BJ (cell line): ENCODE measurements at regions not wholly inside any gene's neighbourhood (a gene's known extent, or its start where the extent isn't known, plus 50 kb on each side); places are given as distances from the start of the nearest gene placed in this dataset.

Experiments used
- CTCF ChIA-PET: fragments of 350-600 bp; formaldehyde crosslinking; extraction: SDS; loops from one replicate; lab custom pipeline; 2021; ENCODE audit warnings: antibody characterized with exemption, inconsistent platforms; lab: Yijun Ruan, JAX
- POLR2A ChIA-PET: fragments of 300-600 bp; sonication (Branson Sonifier 250); formaldehyde crosslinking; extraction: SDS; loops from one replicate; lab custom pipeline; 2021; ENCODE audit warnings: antibody characterized with exemption; lab: Charles Lee
- DNase-seq: peaks from one replicate; pipeline ENCODE4 v3.0.0-alpha.2; 2011; ENCODE audit warnings: low read depth
- H3K27me3 ChIP-seq: 2 replicates; pipeline ENCODE4 v1.6.0; 2011; ENCODE audit warnings: low read length; ENCODE audit not compliant: control insufficient read depth, insufficient read depth
- H3K36me3 ChIP-seq: 2 replicates; pipeline ENCODE4 v1.5.1; 2011; ENCODE audit warnings: low read length; ENCODE audit not compliant: control insufficient read depth, insufficient read depth
- H3K4me3 ChIP-seq: 2 replicates; pipeline ENCODE4 v1.5.1; 2011; ENCODE audit warnings: low read depth, mild to moderate bottlenecking, control low read depth, low read length
- TF ChIP-seq, protein P1 (sequence below): IDR thresholded peaks from 2 replicates; pipeline ENCODE4 v1.5.1; 2011; ENCODE audit warnings: low read depth, mild to moderate bottlenecking, control low read depth, inconsistent platforms, low read length, moderate library complexity; ENCODE audit not compliant: insufficient read depth

DNA sequence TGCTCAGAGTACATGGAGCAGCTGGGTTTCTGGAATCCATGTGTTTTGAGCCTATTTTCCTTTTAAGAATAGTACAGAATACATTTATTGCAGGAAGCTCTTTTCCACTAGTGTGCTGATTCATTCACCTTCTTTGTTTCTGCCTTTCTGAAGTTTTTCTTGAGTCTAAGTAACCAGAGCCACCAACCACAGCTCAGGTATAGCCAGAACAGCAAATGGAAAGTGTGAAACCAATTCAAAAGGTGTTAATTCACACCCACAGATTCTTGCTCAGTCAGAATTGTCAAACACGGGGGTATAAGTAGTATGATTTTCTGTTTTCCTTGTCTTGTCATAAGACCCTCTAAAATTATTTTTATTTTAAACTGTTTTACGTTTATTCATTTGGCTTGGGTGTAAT lies 75.9 kb upstream of the DYNAP start:
- Histone ChIP-seq H3K36me3 (no peaks in the 10 kb centered on the region), H3K4me3 (no peak overlapping the region), H3K27me3 (no peaks in the 10 kb centered on the region)
- DNase-seq, result no peak
- ChIA-PET POLR2A (no interaction called here), CTCF (no interaction called here)
- TF ChIP-seq, protein P1, sequence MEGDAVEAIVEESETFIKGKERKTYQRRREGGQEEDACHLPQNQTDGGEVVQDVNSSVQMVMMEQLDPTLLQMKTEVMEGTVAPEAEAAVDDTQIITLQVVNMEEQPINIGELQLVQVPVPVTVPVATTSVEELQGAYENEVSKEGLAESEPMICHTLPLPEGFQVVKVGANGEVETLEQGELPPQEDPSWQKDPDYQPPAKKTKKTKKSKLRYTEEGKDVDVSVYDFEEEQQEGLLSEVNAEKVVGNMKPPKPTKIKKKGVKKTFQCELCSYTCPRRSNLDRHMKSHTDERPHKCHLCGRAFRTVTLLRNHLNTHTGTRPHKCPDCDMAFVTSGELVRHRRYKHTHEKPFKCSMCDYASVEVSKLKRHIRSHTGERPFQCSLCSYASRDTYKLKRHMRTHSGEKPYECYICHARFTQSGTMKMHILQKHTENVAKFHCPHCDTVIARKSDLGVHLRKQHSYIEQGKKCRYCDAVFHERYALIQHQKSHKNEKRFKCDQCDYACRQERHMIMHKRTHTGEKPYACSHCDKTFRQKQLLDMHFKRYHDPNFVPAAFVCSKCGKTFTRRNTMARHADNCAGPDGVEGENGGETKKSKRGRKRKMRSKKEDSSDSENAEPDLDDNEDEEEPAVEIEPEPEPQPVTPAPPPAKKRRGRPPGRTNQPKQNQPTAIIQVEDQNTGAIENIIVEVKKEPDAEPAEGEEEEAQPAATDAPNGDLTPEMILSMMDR, result no peak

DNA sequence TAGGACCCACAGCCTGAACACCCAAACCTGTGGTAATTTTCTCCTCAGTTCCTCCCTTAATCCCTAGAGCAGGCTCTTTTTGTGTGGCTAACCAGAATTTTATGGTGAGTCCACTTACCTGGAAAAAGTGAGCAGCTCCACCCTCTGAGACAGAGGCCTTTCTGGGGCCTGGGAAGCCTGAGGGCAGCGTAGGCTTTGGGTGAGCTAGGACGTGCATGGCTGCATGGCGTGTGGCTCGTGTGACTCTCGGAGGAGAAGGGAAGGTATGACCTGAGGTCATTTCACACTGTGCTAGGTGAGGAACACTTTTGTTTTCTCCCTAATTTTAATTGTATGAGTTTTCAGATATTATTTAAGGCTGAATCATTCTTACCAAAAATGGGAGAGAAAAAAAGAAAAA lies 73.5 kb upstream of the DYNAP start:
- TF ChIP-seq, protein P1, result no peak
- H3K4me3 ChIP-seq, result no peak overlapping the region
- no peak for DNase-seq
- no peaks in the 10 kb centered on the region for H3K27me3 ChIP-seq
- POLR2A ChIA-PET, result no interaction called here
- CTCF ChIA-PET, result no interaction called here
- H3K36me3 ChIP-seq, result no peaks in the 10 kb centered on the region

DNA sequence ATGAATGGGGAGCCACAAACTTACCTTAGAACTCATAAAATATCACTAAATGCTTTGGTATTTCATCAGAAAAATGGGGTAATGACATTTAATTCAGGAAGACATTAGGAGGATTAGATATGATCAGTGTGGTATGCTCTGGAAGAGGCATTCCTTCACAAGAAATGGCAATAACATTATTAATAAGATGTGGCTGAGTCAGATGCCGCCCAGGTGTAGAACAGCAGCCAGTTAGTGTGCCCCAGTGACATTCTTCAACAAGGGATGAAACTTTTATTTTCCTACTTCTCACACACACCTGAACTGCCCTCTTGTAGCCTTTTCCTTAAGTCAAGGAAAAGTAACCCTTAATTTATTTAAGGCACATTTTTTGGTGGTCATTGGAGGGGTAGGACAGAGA lies 69.2 kb upstream of the DYNAP start:
- CTCF ChIA-PET, result no interaction called here
- POLR2A ChIA-PET, result no interaction called here

DNA sequence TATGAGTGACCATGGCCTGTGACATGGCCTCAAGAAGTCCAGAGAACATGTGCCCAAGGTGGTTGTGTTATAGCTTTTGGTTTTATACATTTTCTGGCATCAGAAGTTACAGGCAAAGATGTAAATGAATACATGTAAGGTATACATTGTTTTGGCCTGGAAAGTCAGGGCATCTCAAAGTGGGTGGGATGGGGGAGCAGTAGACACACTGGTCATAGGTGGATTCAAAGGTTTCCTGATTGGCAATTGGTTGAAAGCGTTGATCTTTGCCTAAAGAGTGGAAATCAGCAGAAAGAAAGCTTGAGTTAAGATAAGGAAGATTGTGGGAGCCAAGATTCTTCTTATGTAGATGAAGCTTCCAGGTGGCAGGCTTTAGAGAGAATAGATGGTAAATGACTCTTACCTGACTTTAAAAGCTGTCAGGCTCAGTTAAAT lies 62.1 kb upstream of the DYNAP start:
- POLR2A ChIA-PET, result no interaction called here
- Histone ChIP-seq H3K4me3 (no peak overlapping the region), H3K27me3 (no peaks in the 10 kb centered on the region), H3K36me3 (no peaks in the 10 kb centered on the region)
- TF ChIP-seq, protein P1, result no peak
- DNase-seq, result no peak
- CTCF ChIA-PET, result interaction anchor here (1.6 kb wide), 1 partner anchor 12 kb away, joined by 5 read pairs; no protein-coding TSS in a partner anchor

More for the DNA sequence above, 69.2 kb upstream of the DYNAP start:
- no peak for DNase-seq
- Histone ChIP-seq H3K4me3 (no peak overlapping the region), H3K36me3 (no peaks in the 10 kb centered on the region), H3K27me3 (no peaks in the 10 kb centered on the region)
- TF ChIP-seq, protein P1, result no peak

DNA sequence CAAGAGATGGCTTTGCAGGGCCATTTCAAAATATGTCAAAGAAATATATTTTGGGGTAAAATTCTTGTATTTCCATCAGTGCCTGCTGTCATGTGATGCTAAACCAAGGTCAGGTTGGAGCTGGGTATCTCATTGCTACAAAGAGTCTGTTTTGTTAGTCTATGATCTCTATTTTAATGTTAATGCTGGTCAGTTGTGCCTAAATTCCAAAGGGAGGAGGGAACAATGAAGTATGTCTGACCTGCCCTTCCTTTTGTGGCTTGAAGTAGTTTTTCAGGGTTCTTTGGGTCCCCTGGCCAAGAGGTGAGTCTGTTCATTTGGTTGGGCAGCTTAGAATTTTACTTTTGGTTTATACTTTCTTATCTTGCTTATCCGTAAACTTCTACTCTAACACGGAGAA lies 61.6 kb upstream of the DYNAP start:
- TF ChIP-seq, protein P1, result no peak
- CTCF ChIA-PET, result interaction anchor here (1.6 kb wide), 1 partner anchor 12 kb away, joined by 5 read pairs; no protein-coding TSS in a partner anchor
- H3K36me3 ChIP-seq, result no peaks in the 10 kb centered on the region
- POLR2A ChIA-PET, result no interaction called here
- DNase-seq, result no peak
- no peaks in the 10 kb centered on the region for H3K27me3 ChIP-seq
- H3K4me3 ChIP-seq, result no peak overlapping the region
